Activated naive CD4-positive, alpha-beta T cell treated with anti-CD3 and anti-CD28 coated beads, Interleukin-2, amount 50 U/mL, for 16 hours (primary cell): ENCODE measurements at regions not wholly inside any gene's neighbourhood (a gene's known extent, or its start where the extent isn't known, plus 50 kb on each side); places are given as distances from the start of the nearest gene placed in this dataset.

Source experiments
- DNase-seq: peaks from one replicate; pipeline ENCODE4 v3.0.0-alpha.2; 2020

DNA sequence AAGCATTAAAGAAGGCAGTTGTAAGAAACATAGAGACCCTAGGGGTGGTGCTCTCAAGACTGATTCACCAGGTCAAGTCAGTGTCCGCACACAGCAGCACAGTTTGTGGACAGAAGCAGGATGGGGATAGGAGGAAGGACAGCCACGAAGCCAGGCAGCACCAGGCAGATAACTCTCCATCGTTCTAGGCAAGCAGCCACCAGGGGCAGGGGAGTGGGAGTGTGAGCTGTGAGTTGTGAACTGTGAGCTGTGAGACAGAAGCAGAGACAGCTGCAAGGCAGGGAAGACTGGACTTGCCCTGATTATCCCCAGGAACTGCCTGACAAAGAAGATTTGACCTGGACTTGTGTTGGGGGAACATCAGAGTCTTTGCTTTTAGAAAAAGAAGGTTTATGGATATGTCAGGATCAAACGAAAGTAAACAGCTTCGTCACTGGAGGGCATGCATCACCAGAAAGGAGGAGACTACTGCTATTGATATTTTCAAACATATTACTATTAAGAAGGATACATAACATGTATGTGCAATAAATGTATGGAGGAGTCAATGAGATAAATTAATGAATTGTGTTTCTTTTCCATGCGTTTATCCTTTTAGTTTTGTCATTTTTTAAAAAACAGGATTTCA, 286.1 kb downstream of the IRS2 start:
- DNase-seq: no peak

DNA sequence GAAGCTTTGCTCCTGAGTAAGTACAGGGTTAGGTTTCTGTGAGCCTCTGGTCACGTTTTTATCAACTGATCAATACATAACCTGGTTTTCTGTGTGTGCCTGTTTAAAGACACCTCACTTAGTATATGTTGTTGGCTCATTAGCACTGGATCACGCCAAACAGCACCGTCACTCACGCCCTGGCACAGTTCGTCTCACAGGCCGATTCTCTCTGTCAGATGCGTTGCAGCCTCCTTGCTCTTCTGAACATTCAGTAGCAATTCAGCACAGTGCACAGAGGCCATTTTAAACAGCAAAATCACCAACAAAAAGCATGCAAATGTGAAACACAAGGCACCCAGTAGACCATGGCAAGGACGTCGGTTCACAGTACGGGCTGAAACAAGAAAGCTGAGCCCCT, 288.5 kb downstream of the IRS2 start:
- no peak for DNase-seq

DNA sequence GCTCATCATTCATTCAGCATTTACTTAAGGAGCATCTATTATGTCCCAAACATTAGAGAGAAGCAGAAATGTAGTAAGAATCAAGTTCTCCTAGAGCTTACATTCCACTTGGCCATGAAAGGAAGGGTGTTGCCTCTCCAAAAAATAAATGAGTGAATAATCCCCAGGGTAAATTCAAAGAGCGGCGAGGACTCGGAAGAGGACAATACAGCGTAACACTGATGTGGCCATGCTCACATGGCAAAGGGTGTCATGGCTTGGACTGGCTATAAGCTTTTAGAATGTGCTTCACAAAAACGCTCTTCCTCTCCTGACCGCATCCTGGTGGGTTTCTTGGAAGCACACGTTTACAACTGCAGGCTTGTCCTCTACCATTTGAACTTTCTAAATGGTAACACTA, 290.2 kb downstream of the IRS2 start:
- no peak for DNase-seq

DNA sequence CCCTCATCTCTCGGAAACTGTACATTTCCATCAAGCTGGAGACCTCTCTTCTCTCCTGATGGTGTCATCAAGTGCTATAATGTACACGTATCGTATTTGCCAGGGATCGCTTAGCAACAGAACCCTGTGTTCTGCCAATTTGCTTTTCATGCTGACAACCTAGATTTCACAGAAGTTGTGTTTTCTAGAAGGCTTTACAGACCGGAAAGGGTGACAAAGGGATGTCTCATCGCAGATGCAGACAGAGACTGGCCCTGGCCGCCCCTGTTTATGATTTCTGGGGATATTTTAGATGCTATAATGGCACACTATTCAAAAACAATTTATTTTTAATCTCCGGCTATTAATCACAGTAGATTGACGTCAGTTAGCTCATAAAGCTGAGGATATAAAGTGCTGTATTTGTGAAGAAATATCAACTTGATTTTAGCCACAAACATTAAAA, 291.4 kb downstream of the IRS2 start:
- no peak for DNase-seq

DNA sequence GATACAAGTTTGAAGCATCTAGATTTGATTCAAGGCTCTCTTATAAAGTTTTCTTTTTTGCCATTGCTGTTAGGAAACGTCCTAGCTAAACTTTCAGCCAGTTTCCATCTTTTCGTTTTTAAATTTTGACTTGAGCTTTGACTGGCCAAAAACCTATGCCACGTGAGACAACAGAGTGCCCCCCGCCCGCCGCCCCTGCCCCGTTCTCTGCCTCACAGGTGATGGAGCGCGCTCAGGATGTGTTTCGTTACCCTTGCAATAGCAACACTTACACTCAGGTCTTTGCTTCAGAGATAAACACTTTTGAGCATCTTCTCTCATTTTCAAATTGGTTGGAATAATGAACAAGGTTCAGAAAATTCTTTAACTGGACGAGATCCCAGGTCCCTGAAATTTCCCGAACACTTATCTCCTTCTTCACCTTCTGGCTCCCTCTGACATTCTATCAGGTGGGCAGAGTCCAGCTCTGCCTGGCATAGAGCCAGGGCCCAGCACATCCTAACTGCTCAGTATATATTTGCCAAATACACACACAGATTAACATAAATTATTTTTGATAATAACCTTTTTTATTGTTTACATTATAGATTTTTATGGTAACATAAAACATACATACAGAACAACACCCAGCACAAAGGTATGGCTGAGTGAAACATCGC, 301.1 kb downstream of the IRS2 start:
- DNase-seq: no peak

DNA sequence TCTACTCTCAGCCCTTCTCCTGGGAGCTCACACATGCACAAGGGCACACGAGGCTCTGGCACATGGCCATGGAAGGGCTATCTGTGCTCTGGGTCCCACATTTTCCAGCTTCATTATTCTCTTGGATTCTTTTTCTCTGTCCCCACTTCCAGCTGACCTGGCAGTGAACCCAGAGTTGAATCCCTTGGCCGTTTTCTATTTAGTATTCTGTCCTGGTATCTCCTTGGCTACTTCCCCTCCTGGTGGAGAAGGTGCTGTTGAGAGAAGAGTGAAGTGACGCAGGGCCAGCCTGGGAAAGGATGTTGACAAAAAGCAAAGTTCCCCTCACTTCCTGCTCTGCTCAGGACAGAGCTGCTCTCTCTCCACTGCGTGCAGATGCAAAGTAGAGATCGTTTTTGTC, 303.1 kb downstream of the IRS2 start:
- no peak for DNase-seq

DNA sequence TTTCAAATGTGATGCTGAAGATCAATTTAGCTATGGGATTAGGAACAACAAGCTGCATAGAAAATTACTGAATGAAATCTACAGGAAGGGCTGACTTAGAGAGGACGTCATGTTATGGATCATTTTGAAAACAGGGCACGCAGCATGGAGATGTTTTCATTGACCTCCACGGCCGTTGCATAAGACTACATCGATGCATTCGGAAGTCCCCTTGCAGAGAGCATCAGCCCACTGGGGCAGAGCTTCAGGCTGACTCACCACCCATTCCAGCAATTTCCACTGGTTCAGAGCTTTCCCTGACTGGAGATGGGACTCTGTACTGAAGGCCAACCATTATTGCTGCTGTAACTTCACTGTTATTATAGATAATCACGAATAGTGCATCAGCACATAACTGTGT, 305.3 kb downstream of the IRS2 start:
- no peak for DNase-seq

DNA sequence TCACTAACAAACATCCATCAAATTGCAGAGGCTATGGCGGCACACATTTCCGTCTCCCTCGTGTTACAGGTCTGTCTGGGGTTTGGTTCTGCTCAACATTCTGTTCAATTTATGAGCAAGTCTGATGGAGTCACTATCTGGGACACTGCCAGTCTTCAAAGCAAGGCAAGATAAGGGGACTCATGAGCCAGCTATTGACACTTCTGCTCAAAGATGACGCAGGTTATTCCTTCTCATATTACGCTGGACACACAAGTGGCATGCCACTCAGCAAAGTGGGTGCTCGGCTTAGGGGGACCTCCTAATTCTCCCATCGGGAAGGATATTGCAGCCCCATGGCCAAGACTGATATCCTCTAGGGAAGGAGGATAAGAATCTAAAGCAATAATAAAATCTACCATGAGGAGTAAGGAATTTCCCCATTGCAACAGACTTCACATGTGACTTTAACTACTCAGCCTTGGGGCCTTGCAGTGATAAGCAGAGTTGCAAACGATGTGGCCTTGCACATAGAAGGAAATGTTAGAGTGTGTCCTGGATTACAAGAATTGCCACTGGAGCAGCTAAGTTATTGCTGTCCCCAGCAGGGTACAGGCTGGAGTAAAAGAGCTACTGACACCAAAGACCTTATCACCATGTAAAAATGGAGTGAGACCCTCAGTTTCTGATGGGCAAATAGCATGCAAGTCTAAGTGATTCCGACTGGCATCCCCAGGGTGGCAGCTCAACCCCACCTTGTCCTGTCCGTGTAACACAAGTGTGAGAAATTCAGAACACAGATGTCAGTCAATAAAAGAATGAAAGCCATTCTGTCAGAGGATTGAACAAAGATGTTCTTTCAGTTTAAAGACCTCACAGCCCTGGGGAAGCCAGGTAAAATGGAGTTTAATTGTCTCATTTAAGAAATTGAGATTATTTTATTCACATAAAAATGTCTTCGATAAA, 306.1 kb downstream of the IRS2 start:
- no peak for DNase-seq

DNA sequence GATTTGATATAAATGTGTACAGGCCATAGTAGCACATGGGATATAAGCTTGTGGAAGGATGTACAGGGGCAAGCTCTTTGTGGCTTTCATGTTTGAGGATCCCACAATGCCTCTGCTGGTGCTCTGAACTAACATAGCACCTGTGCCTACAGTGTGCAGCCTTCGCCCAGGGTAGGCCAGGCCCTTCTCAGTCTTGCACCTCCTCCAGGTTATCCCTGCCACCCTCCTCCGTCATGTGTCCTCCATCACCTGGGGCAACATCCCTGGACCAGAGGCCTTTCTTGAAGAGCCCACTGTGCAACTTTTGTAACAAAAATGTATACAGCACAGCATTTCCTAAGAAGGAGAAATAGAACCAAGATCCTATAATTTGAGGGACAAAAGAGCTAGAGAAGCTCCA, 306.8 kb downstream of the IRS2 start:
- DNase-seq: no peak

DNA sequence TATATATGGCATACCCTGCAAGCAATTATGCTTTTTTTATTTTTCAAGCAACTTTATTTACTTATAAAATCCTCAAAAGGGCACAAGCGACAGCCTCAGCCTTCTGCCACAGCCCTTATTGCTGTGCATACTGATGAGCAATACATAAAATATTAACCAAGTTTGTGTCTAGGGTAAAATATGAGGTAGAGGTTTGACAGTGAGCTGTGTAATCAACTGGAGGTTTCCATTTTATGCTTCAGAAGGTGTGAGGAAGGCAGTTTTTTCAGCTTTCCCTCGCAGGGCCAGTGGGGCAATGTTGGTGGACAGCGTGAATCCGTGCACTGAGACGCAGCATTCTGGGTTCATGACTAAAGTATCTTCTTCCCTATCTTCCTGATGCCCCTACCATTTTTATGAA, 310.4 kb downstream of the IRS2 start:
- no peak for DNase-seq

DNA sequence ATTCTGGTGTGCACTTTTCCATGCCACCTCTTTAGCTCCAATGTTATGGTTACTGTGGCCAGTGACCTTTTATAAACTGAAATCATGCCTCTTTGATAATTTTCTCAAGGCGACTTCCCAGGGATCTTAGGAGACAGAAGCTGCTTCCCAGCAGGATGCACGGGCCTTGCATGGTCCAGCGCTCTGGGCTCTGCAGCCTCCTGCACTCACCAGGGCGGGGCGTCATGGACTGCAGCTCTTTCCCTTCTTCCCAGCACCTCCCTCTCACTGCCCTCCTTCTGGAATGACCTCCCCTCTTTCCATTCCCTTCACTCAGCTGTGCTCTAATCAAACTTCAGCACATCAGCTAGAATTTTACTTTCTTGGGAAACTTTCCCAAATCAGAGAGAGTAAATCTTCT, 318.3 kb downstream of the IRS2 start:
- DNase-seq: no peak

DNA sequence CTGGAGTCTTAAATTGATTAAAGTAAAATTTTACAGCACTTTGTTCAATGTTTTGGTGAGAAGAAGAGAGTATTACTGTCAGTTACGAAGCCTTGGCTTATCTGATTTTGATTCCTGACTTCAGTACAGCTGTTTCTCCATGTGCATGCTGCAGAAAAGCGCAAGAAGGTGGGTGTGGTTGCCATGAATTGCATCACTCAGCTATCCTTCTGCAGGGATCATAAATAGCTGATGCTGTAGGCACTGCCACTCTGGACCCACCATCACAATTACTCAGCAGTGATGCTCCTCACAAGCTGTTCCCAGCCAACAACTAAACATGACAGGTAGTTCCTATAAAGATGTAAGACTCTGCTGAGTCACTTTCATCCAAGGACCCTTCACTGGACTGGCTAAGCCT, 321.2 kb downstream of the IRS2 start:
- DNase-seq: no peak

DNA sequence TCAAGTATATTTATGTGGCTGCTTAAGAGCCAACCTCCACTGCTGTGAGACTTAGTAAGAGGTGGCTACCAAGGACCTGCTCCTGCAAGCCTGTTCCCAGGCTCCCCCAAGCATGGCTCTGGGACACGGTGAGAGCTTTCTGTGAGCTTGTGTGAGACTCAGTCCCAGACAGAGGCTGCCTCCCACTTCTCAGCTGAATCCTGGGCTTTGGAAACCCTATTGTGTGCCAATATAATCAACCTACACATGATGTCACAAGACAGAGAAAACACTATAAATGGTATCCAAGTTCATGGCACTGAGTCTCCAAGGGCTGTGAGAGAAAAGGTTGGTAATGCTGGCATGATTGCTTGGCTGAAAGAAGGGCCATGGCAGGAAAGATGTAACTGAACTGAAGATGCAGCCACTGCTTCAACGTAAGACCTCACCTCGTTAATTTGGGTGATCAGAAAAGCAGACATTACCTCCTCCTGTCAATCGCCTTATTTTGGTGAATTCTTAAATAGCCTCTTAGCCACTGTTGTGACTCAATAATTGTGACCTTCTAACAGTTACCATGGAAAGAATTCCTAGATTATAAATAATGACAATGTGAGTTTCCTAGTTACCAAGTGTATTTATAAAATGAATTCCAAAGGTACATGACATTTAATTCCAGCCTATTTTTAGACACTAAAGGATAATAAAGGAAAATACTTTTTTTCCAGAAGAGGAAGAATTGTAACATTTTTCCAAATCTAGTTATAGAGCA, 332.0 kb downstream of the IRS2 start:
- no peak for DNase-seq

DNA sequence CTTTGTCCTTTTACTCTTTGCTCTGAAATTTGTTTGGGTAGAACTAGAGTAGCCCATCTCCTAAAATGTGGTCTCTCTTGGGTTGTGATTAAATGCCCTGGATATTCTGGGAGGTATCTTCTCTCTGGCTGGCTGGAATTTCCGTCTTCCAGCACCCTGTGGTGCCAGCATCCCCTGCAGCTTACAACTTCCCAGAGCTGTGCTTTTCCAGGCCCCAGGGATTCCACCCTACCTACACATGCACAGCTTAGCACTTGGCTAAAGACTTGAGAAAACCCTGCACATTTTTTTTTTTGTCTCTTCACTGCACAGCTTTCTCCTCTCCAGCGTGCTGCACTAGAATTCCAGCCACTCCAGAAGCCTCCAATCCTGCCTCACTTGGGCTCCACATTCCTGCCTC, 334.7 kb downstream of the IRS2 start:
- DNase-seq: no peak

DNA sequence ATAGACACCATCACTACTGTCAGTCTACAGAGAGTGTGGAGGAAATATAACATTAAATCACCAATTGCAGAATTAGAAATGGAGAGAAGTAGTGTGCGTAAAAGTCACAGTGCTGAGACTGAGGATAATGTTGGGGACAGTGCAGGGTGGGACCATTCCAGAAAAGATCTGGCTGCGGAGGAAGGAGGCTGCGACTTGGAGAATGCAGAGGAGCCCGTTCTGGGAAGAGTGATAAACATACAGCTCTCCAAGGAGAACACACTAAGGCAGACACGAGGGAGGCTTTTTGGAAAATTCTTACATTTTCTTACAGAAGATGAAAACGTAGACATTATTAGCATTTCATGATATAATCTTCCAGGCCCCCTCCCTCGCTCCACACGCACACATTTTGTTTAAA, 337.8 kb downstream of the IRS2 start:
- DNase-seq: no peak

DNA sequence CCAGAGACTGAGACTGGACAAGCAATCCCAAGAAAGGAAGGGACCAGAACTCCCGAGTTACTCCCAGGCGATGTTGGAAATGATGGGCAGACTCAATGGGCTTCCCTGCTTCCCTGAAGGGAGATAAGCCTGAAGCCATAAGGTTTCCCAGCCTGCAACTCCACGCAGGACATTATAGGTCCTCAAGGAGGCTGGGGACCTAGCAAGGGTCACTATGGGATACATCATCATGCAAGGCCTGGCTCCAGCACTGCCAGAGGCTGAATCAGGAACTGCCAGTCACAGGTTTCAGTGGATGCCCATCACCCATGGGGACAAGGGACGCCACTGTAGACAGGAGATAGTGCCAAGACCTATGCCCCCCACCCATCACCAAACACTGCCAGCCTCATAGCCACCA, 338.7 kb downstream of the IRS2 start:
- no peak for DNase-seq

DNA sequence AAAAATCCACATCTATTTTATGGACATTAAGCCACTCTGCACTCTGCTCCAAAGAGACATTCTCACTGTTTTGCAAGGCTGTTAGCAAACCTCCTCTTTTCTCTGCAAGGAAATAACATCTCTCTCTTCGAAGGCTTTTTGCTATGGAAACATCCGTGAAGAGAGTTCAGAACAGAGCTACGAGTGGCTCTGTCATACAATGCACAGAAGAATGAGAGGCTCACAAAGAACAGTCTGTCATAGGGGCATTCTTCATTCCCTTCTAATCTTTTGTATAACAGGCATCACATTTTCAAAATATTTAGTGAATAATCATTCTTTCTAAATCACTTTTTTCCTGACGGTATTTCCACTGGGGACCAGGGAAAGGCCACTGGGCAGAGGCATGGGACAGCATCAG, 346.1 kb downstream of the IRS2 start:
- DNase-seq: no peak

DNA sequence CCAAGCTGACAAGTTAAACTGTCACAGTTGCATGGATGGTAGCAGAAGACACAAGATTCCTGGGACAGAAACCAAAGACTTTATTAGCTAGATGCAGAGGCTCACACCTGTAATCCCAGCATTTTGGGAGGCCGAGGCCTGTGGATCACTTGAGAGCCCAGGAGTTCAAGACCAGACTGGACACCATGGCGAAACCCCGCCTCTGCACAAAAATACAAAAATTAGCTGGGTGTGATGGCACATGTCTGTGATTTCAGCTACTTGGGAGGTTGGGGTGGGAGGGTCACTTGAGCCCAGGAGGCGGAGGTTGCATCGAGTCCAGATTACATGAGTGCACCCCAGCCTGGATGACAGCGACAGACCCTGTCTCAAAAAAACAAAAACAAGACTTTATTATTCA, 346.6 kb downstream of the IRS2 start:
- no peak for DNase-seq

DNA sequence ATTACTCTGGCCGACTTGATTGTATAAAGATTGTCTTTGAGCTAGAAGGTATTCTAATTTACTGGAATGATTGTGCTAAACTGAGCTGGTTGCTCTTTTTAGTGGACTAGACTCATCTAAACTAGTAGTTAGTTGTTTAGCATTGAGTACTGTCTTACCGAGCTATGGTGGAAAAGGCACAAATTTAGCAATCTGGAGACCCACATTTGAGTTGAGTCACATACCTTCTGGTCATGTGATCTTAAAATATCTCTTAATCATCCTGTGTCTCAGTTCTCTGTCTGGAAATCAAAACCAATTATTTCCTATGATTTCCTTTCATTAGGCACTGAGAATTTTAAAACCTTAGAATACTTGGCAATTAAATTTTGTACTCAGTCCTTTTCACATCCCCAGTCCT, 349.5 kb downstream of the IRS2 start:
- DNase-seq: no peak

DNA sequence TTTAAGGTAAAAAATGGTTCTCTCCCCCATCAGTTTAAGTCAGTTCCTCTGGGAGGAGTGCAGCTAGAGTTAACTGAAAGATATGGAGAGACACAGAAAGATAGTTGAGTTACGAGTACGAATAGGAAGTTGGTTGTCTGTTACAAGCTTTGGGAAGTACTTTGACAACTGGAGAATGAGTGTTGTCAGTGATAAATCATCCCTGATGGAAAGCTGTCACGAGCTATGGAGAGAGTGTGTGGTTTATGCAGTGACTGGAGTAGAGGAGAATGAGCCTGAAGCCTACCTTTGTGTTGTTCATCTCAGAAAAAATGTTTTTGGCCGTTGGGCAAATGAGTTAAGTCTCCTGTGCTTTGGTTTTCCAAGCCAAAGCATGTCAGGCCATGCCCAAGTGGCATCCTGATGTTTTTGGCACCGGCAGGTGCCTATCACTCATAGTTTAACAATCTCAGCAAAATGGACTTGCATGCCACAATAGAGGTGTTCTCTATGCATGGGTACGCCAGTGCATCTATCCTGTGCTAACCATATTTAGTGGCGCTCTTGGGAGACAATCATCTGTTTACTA, 350.2 kb downstream of the IRS2 start:
- DNase-seq: no peak

DNA sequence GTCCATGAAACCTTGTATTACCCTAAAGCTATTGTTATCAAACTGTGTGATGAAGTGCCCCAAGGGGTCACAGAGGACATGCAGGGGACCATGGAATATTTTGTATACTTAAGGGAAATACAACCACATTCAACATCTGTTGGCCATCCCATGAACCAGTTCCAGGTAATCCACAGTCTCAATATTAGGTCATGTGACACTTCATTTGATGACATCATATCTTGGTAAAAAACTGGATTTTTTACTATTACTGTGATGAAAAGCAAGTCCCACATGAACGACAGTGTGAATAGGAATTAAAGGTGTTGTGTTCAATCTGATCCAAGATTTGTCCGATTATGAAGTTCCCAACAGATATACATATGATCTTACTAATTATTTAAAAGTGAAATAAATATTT, 355.2 kb downstream of the IRS2 start:
- no peak for DNase-seq

DNA sequence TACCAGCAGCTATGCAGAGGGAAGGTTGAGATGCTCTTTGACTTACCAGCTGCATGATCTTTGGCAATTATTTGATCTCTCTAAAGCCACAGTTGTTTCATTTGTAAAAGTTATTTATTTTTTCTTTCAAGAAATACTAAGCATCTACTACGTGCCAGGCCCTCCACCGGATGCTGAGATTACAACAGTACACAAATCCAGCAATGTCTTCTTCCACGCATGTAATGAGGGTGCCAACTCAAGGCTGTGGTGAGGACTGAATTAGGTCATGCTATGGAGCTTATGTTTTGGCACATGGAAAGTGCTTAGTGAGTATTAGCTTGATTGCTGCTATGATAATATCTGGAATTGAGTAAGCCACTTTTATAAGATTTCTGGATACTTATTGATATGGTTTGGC, 358.2 kb downstream of the IRS2 start:
- no peak for DNase-seq

DNA sequence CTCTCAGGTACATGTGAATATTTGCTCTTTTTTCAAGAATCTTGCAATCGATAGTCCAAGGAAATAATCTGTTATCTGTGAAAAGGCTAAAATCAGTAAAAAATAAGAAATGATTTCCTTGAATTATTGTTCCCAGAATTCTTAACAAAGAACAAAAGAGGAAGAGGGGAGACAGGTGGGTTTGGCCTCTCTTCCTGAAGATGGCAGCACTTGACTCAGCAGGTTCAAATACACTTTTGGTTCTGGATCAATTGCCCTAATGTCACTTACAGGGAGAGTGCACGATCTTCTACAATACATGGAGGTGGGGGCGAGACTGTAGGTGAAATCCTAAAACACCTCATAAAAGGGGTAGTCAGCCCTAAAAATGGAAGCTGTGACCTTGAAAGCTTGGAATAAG, 358.7 kb downstream of the IRS2 start:
- DNase-seq: no peak
